Stromal cell of bone marrow (primary cell): ENCODE measurements at regions not wholly inside any gene's neighbourhood (a gene's known extent, or its start where the extent isn't known, plus 50 kb on each side); places are given as distances from the start of the nearest gene placed in this dataset.

ENCODE experiments used
- DNase-seq: peaks from one replicate; pipeline ENCODE4 v3.0.0-alpha.2; 2012; ENCODE audit warnings: low read depth

- DNase-seq, result no peak
Observed at GRCh38 chr4:123880631-123881030, 484.0 kb downstream of the SPRY1 start.

- DNase-seq, result no peak
Observed at GRCh38 chr4:123884922-123885321, 488.3 kb downstream of the SPRY1 start.

DNA sequence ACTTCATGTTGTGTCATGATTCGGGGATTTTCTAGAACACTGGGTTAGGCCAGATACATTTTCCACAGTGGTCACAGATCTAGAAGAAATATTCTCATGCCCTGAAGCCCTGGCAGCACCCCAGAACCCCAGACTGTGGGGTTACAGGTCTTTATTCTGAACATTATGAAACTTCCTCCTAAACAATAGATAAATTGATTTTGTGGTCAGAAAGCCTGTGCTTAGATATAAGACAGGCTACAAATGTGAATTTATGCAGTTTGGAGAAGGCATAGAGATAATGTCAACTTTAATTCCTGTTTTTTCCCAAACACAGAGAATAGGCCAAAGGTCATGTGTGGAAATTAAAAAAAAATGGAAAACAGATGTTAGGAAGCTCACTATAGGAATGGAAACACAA lies 492.9 kb downstream of the SPRY1 start:
- DNase-seq, result no peak

DNA sequence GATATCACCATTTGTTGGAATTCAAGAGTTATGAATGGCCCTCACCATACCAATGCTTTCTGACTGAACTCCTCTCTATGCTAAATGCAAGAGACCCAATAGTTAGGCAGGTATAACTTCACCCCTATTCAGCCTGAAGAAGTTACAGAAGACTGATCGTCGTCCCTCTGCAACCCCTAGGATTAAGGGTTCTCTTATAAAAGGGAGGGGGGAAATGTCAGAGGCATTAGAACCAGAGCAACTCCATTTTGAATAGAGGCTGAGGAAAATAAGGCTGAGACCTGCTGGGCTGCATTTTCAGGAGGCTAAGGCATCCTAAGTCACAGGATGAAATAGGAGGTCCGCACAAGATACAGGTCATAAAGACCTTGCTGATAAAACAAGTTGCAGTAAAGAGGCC lies 494.3 kb downstream of the SPRY1 start:
- no peak for DNase-seq

DNA sequence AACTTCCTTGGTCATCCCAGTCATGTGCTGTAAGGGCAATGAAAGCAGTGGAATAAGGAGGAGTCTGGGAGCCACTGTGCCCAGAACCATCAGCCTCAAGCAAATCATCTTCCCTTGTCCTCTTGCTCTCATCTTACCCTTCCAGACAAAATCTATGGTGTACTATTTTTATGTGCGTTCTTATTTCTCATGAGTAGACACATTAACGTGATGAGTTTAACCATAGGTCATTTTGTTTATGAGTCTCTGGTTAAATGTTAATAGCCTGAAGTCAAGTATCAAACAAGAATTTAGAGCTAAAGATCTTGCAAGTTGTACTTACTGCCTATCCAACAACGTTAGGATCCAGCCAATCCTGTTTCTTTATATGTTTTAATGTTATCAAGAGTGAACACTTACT lies 495.3 kb downstream of the SPRY1 start:
- DNase-seq, result no peak

GRCh38 chr4:123892368-123892976 lies 495.9 kb downstream of the SPRY1 start:
- DNase-seq, result no peak

- no peak for DNase-seq
Observed at GRCh38 chr4:123893011-123893981, 496.7 kb downstream of the SPRY1 start.

GRCh38 chr4:123896446-123897071 lies 500.0 kb downstream of the SPRY1 start:
- no peak for DNase-seq

DNA sequence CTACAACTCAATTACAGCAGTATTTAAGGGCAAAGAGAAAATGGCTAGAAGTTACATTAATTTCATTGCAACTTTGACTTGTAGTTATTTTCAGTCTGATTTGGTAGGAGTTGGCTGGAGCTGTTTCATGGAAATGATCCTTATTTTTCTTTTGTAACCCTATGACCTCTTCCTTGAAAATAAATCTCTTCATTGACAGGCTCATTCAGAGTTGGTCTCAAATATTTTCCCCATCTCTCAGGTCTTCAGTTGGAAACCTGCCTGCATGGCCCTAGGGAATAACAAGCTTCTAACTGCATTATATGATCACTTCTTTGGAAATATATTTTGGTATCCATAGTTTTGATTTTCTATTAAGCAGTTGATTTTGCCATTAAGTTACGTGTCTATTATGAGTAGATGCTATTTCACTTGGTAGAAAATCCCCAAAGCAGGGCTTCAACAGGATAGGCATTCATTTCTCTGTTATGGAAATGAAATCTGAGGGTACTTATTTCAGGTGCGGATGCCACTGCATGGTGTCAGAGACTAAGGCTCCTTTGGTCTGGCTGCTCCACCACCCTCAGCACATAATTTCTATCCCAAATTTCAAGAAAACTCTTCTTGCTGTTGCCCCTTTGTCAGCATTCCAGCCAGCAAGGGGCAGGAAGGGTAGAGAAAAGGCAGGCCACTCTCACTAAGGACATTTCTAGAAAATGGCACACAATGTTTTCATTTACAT lies 502.5 kb downstream of the SPRY1 start:
- no peak for DNase-seq

DNA sequence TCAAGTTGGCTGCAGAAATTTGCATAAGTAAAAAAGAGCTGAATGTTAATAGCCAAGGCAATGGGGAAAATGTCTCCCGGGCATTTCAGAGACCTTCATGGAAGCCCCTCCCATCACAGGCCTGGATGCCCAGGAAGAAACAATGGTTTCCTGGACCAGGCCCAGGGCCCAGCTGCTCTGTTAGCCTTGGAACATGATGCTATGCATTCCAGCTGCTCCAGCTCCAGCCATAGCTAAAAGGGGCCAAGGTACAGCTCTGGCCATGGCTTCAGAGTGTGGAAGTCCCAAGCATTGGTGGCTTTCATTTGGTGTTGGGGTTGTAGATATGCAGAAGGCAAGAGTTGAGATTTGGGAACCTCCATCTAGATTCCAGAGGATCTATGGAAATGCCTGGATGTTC lies 508.3 kb downstream of the SPRY1 start:
- DNase-seq, result no peak

DNA sequence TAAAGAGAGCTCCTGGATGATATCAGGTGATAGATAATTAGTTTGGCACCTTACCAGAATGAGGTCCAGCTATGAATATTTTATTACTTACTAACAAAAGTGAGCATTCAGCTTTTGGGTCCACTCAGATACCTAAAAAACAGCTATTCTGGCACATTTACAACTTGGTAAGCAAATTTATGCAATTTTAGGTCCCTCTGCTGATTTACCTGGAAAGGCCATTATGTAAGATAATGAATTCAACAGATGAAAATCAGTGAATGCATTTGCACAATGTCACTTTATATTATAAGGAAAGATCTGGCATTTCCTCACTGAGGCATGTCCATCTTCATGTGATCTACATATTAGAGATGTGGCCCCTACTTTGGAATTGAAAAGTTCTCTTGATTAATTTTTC lies 517.0 kb downstream of the SPRY1 start:
- no peak for DNase-seq

DNA sequence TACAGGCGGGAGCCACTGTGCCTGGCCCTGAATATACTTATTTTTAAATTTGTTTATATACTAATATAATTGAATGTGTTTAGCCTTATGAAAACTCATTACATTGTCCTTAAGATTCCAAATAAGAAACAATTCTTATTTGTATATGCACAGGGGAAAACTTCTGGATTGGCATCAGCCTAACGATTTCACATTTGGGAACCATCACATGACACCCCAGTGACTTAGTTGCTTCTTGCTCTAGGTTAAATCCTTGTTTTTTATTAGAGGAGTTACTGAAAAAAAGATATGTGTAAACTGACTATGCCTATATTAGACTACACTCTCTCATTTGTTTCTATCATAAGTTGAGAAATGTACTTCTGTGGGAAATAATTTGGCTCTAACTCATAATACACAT lies 520.2 kb downstream of the SPRY1 start:
- DNase-seq, result no peak

DNA sequence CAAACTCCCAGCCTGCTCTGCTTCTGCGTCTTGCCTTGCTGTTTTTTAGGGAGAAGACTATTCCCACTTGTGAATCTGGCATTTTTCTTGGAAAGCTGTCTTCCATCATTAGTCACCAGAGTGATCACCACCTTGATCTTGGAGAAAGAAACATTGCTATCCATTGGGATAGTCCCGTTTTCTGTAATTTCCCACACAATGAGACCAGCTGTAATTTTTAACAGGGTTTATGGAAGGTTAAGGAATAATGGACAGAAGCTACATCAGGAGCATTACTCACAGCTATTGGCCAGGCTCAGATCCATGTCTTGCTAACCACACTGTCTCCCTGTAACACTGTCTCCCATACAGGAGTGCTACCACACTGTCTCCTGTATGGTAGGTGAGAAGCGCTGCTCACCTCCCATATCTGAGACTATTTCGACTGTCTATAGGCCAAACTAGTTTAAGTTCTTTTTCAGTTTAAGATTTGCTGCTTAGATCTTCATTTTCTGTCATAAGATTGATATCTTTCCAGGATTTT lies 523.0 kb downstream of the SPRY1 start:
- no peak for DNase-seq

- DNase-seq, result no peak
Observed at GRCh38 chr4:123921339-123921738, 524.7 kb downstream of the SPRY1 start.

- DNase-seq, result no peak
Observed at GRCh38 chr4:123922847-123923246, 526.3 kb downstream of the SPRY1 start.

- no peak for DNase-seq
Observed at GRCh38 chr4:123924536-123924935, 527.9 kb downstream of the SPRY1 start.

DNA sequence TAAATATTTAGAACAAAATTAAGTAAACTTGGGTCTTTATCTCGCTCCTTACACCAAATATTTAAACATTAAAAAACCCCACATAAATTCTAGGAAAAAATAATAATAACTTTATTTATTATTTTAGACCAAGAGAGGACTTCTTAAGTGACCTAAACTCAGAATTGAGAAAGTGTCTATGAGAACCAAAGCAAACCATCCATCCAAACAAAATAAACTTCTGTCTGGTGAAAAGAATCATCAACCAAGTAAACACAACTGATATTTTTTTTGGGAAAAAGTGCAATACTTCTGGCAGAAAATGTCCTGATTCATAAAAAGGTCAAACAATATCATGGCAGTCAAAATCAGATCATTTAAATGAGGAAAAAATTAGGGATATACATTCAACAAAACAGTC lies 533.0 kb downstream of the SPRY1 start:
- DNase-seq, result no peak

DNA sequence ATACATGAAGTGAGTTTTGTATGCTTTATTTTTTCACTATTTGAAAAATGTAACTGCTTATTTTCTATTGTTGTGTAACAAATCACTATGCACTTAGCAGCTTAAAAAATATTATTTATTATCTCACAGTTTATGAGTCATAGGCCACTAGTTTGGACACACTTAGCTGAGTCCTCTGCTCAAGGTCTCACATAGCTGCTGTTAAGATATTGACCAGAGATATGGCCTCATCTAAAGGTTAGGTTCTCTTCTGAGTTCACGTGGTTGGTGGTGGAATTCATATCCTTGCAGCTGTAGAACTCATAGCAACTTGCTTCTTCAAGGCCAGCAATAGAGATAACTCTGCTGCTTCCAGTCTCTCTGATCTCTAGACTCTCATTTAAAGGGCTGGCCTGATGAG lies 534.4 kb downstream of the SPRY1 start:
- no peak for DNase-seq

GRCh38 chr4:123934096-123934495 lies 537.5 kb downstream of the SPRY1 start:
- DNase-seq, result no peak

- no peak for DNase-seq
Observed at GRCh38 chr4:123936621-123937043, 540.0 kb downstream of the SPRY1 start.

- DNase-seq, result no peak
Observed at GRCh38 chr4:123937581-123937980, 541.0 kb downstream of the SPRY1 start.

DNA sequence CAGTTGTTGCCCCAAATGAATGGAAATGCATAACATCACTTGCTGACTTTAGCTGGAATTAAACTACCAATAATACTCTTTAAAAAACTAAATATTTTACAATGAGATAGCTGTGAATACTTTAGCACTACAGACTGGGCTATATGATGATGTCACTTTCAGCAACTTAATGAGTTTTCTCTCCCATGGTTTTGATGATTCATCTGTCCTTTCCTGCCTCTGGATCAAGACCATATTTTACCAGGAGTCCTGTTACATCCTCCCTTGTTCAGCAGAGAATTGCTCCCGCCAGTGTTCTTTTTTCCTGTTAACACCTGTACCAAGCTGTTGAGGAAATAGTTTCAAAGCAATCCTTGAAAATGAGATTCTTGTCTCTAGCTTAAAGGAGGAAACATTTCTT lies 543.0 kb downstream of the SPRY1 start:
- peak; percentile 57 for DNase-seq
